CD8-positive, alpha-beta memory T cell (primary cell): ENCODE measurements at regions not wholly inside any gene's neighbourhood (a gene's known extent, or its start where the extent isn't known, plus 50 kb on each side); places are given as distances from the start of the nearest gene placed in this dataset.

Source experiments
- CTCF ChIA-PET: fragments of 350-600 bp; sonication (Branson Sonifier 250); formaldehyde crosslinking; loops from one replicate; lab custom pipeline; 2021; ENCODE audit warnings: antibody characterized with exemption; lab: Charles Lee
- POLR2A ChIA-PET: fragments of 350-600 bp; sonication (Branson Sonifier 250); formaldehyde crosslinking; loops from one replicate; lab custom pipeline; 2021; ENCODE audit warnings: antibody characterized with exemption; lab: Charles Lee
- DNase-seq, 5 donors: peaks; one replicate each; pipeline versions ENCODE4 v3.0.0 to v3.0.0-alpha.2; 2020 to 2022; ENCODE audit warnings: mixed read lengths in 1 of 5
- H3K27ac ChIP-seq: one replicate; pipeline ENCODE4 v1.7.0; 2013; ENCODE audit warnings: low read depth, mild to moderate bottlenecking, low read length, moderate library complexity
- H3K27me3 ChIP-seq: 2 replicates; pipeline ENCODE4 v1.7.0; 2013; ENCODE audit warnings: low read length, mild to moderate bottlenecking; ENCODE audit not compliant: insufficient read depth, poor library complexity, severe bottlenecking
- H3K36me3 ChIP-seq: 2 replicates; pipeline ENCODE4 v1.7.0; 2013; ENCODE audit warnings: mild to moderate bottlenecking, low read length, moderate library complexity; ENCODE audit not compliant: insufficient read depth
- H3K4me1 ChIP-seq: 2 replicates; pipeline ENCODE4 v1.7.0; 2013; ENCODE audit warnings: mild to moderate bottlenecking, low read length, moderate library complexity; ENCODE audit not compliant: insufficient read depth
- H3K4me3 ChIP-seq: 2 replicates; pipeline ENCODE4 v1.7.0; 2013; ENCODE audit warnings: mild to moderate bottlenecking, low read length
- H3K9me3 ChIP-seq: 2 replicates; pipeline ENCODE4 v1.7.0; 2013; ENCODE audit warnings: mild to moderate bottlenecking, low read length
- H3K27ac Mint-ChIP-seq, 8 donors: one replicate each; pipeline ENCODE4 v1.8.0; 2020 to 2021; ENCODE audit warnings: mixed read lengths in 8 of 8, mild to moderate bottlenecking in 6 of 8, inconsistent platforms in 3 of 8, moderate library complexity in 3 of 8
- H3K27me3 Mint-ChIP-seq, 2 donors: one replicate each; pipeline ENCODE4 v1.8.0; 2020 to 2021; ENCODE audit warnings: mixed read lengths in 2 of 2, mild to moderate bottlenecking in 1 of 2, moderate library complexity in 1 of 2
- H3K36me3 Mint-ChIP-seq, 3 donors: one replicate each; pipeline ENCODE4 v1.8.0; 2020 to 2021; ENCODE audit warnings: mixed read lengths in 3 of 3, inconsistent platforms in 1 of 3, mild to moderate bottlenecking in 1 of 3
- H3K4me1 Mint-ChIP-seq, 3 donors: one replicate each; pipeline ENCODE4 v1.8.0; 2020 to 2021; ENCODE audit warnings: mixed read lengths in 3 of 3, inconsistent platforms in 1 of 3, mild to moderate bottlenecking in 1 of 3
- H3K4me3 Mint-ChIP-seq, 7 donors: one replicate each; pipeline ENCODE4 v1.8.0; 2020 to 2021; ENCODE audit warnings: mixed read lengths in 7 of 7, mild to moderate bottlenecking in 6 of 7, moderate library complexity in 4 of 7, inconsistent platforms in 2 of 7
- H3K9me3 Mint-ChIP-seq, 5 donors: one replicate each; pipeline ENCODE4 v1.8.0; 2020 to 2022; ENCODE audit warnings: mixed read lengths in 5 of 5, mild to moderate bottlenecking in 3 of 5, moderate library complexity in 2 of 5, inconsistent platforms in 1 of 5

- no peak for DNase-seq
- ChIA-PET CTCF (no interaction called here), POLR2A (no interaction called here)
- no peak overlapping the region for H3K27ac Mint-ChIP-seq
- H3K27ac ChIP-seq: no peak overlapping the region
- H3K4me3 ChIP-seq: no peak overlapping the region
- H3K4me1 ChIP-seq: no peaks in the 10 kb centered on the region
- H3K27me3 ChIP-seq: no peaks in the 10 kb centered on the region
- H3K4me3 Mint-ChIP-seq: no peak overlapping the region
- no peaks in the 10 kb centered on the region for H3K9me3 ChIP-seq
- no peaks in the 10 kb centered on the region for H3K36me3 ChIP-seq
- H3K36me3 Mint-ChIP-seq: no peaks in the 10 kb centered on the region
- peaks cover 0 to 6% (median 0%) of the 10 kb centered on the region in 5 donors for H3K9me3 Mint-ChIP-seq
- peaks cover 24 to 70% of the 10 kb centered on the region in 2 donors for H3K27me3 Mint-ChIP-seq
- no peaks in the 10 kb centered on the region for H3K4me1 Mint-ChIP-seq
These were observed 128.9 kb upstream of the SIX2 start for GRCh38 chr2:45137966-45138695.

DNA sequence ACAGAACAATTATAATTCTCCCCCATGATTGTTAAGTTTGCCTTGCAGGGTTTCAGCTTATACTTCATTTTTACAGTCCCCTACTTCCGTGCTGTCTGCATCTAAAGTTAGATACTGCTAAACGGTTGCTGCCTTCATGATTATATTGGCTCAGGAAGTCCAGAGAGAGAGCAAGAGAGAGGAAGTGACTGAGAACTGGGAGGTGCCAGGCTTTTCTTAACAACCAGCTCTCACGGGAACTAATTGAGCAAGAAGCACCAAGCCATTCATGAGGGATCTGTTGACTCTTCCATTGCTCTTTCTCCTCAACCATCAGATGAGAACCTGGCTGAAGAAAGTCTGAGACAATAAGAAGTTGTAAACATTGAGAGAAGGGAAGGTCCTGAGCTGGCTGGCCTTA lies 125.5 kb upstream of the SIX2 start:
- no peak overlapping the region for H3K27ac ChIP-seq
- H3K4me1 ChIP-seq: no peaks in the 10 kb centered on the region
- H3K27me3 ChIP-seq: no peaks in the 10 kb centered on the region
- Mint-ChIP-seq H3K4me1 (no peaks in the 10 kb centered on the region), H3K27me3 (peaks cover 18 to 41% of the 10 kb centered on the region in 2 donors), H3K4me3 (no peak overlapping the region), H3K9me3 (no peaks in the 10 kb centered on the region), H3K27ac (no peak overlapping the region), H3K36me3 (no peaks in the 10 kb centered on the region)
- CTCF ChIA-PET: no interaction called here
- H3K9me3 ChIP-seq: no peaks in the 10 kb centered on the region
- DNase-seq: no peak
- POLR2A ChIA-PET: no interaction called here
- no peaks in the 10 kb centered on the region for H3K36me3 ChIP-seq
- H3K4me3 ChIP-seq: no peak overlapping the region

DNA sequence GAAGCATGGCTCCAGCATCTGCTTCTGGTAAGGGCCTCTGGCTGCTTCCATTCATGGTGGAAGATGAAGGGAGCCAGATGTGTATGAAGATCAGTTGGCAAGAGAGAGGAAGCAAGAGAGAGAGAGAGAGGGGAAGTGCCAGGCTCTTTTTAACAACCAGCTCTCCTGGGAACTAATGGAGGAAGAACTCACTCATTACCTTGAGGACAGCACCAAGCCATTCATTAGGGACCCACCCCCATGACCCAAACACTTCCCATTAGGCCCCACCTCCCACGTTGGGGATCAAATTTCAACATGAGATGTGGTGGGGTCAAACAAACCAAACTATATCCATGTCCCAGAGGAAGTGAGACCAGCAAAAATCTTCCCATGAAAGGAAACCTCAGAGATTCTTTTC lies 124.8 kb upstream of the SIX2 start:
- Mint-ChIP-seq H3K9me3 (no peaks in the 10 kb centered on the region), H3K27ac (no peak overlapping the region), H3K4me3 (no peak overlapping the region), H3K27me3 (peaks cover 18 to 36% of the 10 kb centered on the region in 2 donors), H3K4me1 (no peaks in the 10 kb centered on the region), H3K36me3 (no peaks in the 10 kb centered on the region)
- no peak for DNase-seq
- Histone ChIP-seq H3K4me1 (no peaks in the 10 kb centered on the region), H3K4me3 (no peak overlapping the region), H3K9me3 (no peaks in the 10 kb centered on the region), H3K36me3 (no peaks in the 10 kb centered on the region), H3K27ac (no peak overlapping the region), H3K27me3 (no peaks in the 10 kb centered on the region)
- POLR2A ChIA-PET: no interaction called here
- CTCF ChIA-PET: no interaction called here

DNA sequence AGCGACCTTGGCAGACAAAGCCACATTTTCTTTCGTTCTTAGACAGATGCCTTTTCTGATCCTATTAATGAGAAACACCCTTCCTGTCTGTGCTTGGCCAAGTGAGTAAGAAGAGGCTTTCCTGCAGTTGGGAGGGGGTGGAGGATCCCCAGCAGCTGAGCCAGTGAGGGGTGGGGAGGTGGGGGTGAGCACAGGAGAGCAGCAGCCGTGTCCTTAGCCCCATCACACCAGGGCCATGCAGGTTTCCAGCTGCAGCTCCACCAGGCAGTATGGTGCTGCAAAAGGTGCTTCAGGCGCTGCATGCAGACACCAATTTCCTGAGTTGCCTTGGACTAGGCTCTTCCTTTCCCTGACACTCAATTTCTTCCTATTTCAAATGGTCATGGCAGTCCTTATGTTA lies 123.3 kb upstream of the SIX2 start:
- Histone ChIP-seq H3K36me3 (no peaks in the 10 kb centered on the region), H3K27ac (no peak overlapping the region), H3K4me3 (no peak overlapping the region), H3K4me1 (no peaks in the 10 kb centered on the region), H3K9me3 (no peaks in the 10 kb centered on the region), H3K27me3 (no peaks in the 10 kb centered on the region)
- no peak overlapping the region for H3K27ac Mint-ChIP-seq
- no peaks in the 10 kb centered on the region for H3K9me3 Mint-ChIP-seq
- no peak for DNase-seq
- POLR2A ChIA-PET: no interaction called here
- no peaks in the 10 kb centered on the region for H3K4me1 Mint-ChIP-seq
- CTCF ChIA-PET: no interaction called here
- no peak overlapping the region for H3K4me3 Mint-ChIP-seq
- peaks cover 13 to 26% of the 10 kb centered on the region in 2 donors for H3K27me3 Mint-ChIP-seq
- H3K36me3 Mint-ChIP-seq: no peaks in the 10 kb centered on the region

- no peak overlapping the region for H3K27ac ChIP-seq
- Mint-ChIP-seq H3K9me3 (no peaks in the 10 kb centered on the region), H3K36me3 (no peaks in the 10 kb centered on the region), H3K4me3 (no peak overlapping the region), H3K27me3 (peaks cover 11 to 17% of the 10 kb centered on the region in 2 donors), H3K4me1 (no peaks in the 10 kb centered on the region), H3K27ac (no peak overlapping the region)
- DNase-seq: no peak
- H3K4me1 ChIP-seq: no peaks in the 10 kb centered on the region
- CTCF ChIA-PET: no interaction called here
- no peaks in the 10 kb centered on the region for H3K9me3 ChIP-seq
- no peaks in the 10 kb centered on the region for H3K27me3 ChIP-seq
- POLR2A ChIA-PET: no interaction called here
- no peak overlapping the region for H3K4me3 ChIP-seq
- no peaks in the 10 kb centered on the region for H3K36me3 ChIP-seq
These were observed 122.3 kb upstream of the SIX2 start for GRCh38 chr2:45131587-45131986.

DNA sequence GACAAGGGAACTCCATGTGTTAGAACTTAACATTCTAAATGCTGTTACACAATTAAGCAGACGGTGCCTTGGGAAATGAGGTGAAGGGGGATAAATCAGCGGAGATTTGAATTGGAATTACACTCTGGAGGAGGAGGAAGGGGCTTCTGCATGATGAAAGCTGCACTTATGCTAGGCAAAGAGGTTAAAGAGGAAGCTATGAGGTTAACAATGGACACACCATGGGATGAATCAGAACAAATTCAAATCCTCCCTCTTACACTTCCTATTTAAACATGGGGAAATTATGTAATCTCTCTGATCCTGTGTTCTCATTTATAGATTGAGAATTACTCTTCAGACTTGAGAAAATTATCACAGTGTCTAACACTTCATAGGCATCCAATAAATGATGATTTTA lies 121.5 kb upstream of the SIX2 start:
- CTCF ChIA-PET: no interaction called here
- POLR2A ChIA-PET: no interaction called here
- H3K4me3 Mint-ChIP-seq: no peak overlapping the region
- H3K36me3 ChIP-seq: no peaks in the 10 kb centered on the region
- H3K36me3 Mint-ChIP-seq: no peaks in the 10 kb centered on the region
- peaks cover 8 to 9% of the 10 kb centered on the region in 2 donors for H3K27me3 Mint-ChIP-seq
- DNase-seq: no peak
- no peak overlapping the region for H3K27ac ChIP-seq
- no peaks in the 10 kb centered on the region for H3K4me1 ChIP-seq
- H3K4me3 ChIP-seq: no peak overlapping the region
- H3K9me3 Mint-ChIP-seq: no peaks in the 10 kb centered on the region
- no peak overlapping the region for H3K27ac Mint-ChIP-seq
- no peaks in the 10 kb centered on the region for H3K9me3 ChIP-seq
- no peaks in the 10 kb centered on the region for H3K27me3 ChIP-seq
- no peaks in the 10 kb centered on the region for H3K4me1 Mint-ChIP-seq

DNA sequence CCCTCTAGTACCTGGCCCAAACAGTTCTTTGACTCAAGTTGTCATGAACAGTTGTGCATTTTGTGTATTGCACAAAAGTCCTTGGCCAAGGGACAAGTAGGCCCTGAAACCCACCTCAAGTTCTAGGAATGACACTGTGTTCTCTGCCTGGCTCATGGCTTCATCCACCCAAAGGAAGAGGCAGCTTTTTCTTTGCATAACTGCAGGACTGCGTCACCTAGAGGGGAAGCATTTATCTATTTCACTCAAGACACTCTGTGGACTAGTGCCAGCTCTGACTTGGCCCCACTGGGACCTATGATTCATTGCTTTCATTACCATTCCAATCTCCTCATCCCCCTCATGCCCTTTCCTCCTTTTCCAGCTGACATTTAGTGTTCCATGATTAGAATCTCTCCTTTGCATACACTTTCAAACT lies 119.3 kb upstream of the SIX2 start:
- ChIA-PET POLR2A (no interaction called here), CTCF (no interaction called here)
- Histone ChIP-seq H3K4me3 (no peak overlapping the region), H3K27ac (no peak overlapping the region), H3K27me3 (no peaks in the 10 kb centered on the region), H3K9me3 (no peaks in the 10 kb centered on the region), H3K36me3 (no peaks in the 10 kb centered on the region), H3K4me1 (no peaks in the 10 kb centered on the region)
- Mint-ChIP-seq H3K27me3 (peaks cover 5 to 7% of the 10 kb centered on the region in 2 donors), H3K9me3 (no peaks in the 10 kb centered on the region), H3K4me3 (no peak overlapping the region), H3K4me1 (no peaks in the 10 kb centered on the region), H3K27ac (no peak overlapping the region), H3K36me3 (no peaks in the 10 kb centered on the region)
- DNase-seq: no peak

DNA sequence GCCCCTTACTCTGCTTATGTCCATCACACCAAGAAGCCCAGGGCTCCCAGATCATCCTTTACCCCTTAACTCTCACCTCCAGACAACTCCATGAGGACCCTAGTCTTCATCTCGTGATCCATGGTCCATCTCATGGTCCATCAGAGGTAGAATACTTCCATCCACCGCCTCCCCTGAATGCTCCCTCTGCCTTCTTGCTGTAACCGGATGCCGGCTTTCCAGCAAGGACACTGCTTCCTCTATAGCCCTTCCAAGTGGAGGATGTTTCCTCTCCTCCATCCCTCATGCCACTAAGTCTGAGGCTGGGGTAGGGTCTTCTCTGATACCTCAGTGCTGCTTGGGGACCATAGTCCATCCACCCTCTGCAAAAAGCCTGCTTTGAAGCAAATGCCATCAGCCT lies 118.6 kb upstream of the SIX2 start:
- ChIA-PET POLR2A (no interaction called here), CTCF (no interaction called here)
- H3K27me3 ChIP-seq: no peaks in the 10 kb centered on the region
- Mint-ChIP-seq H3K36me3 (no peaks in the 10 kb centered on the region), H3K27ac (no peak overlapping the region), H3K27me3 (peaks cover 3% of the 10 kb centered on the region in 2 donors), H3K9me3 (no peaks in the 10 kb centered on the region), H3K4me3 (no peak overlapping the region), H3K4me1 (no peaks in the 10 kb centered on the region)
- DNase-seq: no peak
- no peak overlapping the region for H3K4me3 ChIP-seq
- H3K9me3 ChIP-seq: no peaks in the 10 kb centered on the region
- no peaks in the 10 kb centered on the region for H3K36me3 ChIP-seq
- H3K27ac ChIP-seq: no peak overlapping the region
- no peaks in the 10 kb centered on the region for H3K4me1 ChIP-seq
